B cell (primary cell): ENCODE measurements at regions not wholly inside any gene's neighbourhood (a gene's known extent, or its start where the extent isn't known, plus 50 kb on each side); places are given as distances from the start of the nearest gene placed in this dataset.

Experiments
- ATAC-seq: fragments of 200-7000 bp; cut with Tn5 transposase; one replicate; pipeline ENCODE4 v1.10.0; 2021; ENCODE audit warnings: low read depth, mild to moderate bottlenecking, moderate number of reproducible peaks, moderate library complexity
- CTCF ChIA-PET: fragments of 350-600 bp; sonication (Branson Sonifier 250); formaldehyde crosslinking; loops from one replicate; lab custom pipeline; 2021; ENCODE audit warnings: antibody characterized with exemption, inconsistent platforms; lab: Charles Lee
- POLR2A ChIA-PET: fragments of 350-600 bp; sonication (Branson Sonifier 250); formaldehyde crosslinking; loops from one replicate; lab custom pipeline; 2021; ENCODE audit warnings: antibody characterized with exemption; lab: Charles Lee
- DNase-seq: peaks from one replicate; pipeline ENCODE4 v3.0.0; 2013
- H2AFZ ChIP-seq: 2 replicates; pipeline ENCODE4 v1.6.1; 2012; ENCODE audit warnings: mild to moderate bottlenecking, low read depth, low read length; ENCODE audit not compliant: insufficient read depth, poor library complexity, severe bottlenecking
- H3K27ac ChIP-seq, 2 donors: 1 replicate in 1 of 2; 2 replicates in 1 of 2; pipeline ENCODE4 v1.5.1; 2012 to 2013; ENCODE audit warnings: low read length in 2 of 2, mild to moderate bottlenecking in 2 of 2, moderate library complexity in 1 of 2
- H3K27me3 ChIP-seq, 4 experiments: fragments of 200-600 bp in 1 of 4; sonication (generic) in 1 of 4; replicated peaks in 1 of 4; 1 replicate in 2 of 4; 2 replicates in 2 of 4; pipeline versions ENCODE4 v1.6.1 to v1.7.0; 2013 to 2016; ENCODE audit warnings: low read length in 3 of 4, mild to moderate bottlenecking in 2 of 4, mixed read lengths in 1 of 4, moderate library complexity in 1 of 4; ENCODE audit not compliant: insufficient read depth in 4 of 4, control insufficient read depth in 3 of 4; ENCODE audit errors: control extremely low read depth in 1 of 4
- H3K36me3 ChIP-seq, 2 experiments: replicated peaks in 1 of 2; 1 replicate in 1 of 2; 2 replicates in 1 of 2; pipeline versions ENCODE4 v1.6.1 to v1.7.1; 2013; ENCODE audit warnings: low read length in 1 of 2; ENCODE audit not compliant: insufficient read depth in 2 of 2, control insufficient read depth in 1 of 2; ENCODE audit errors: control extremely low read depth in 1 of 2, extremely low read depth in 1 of 2
- H3K4me1 ChIP-seq, 2 donors: fragments of 200-600 bp in 1 of 2; sonication (generic) in 1 of 2; 1 replicate in 1 of 2; 2 replicates in 1 of 2; pipeline versions ENCODE4 v1.5.1 to v1.6.1; 2013 to 2017; ENCODE audit warnings: low read length in 2 of 2; ENCODE audit not compliant: control insufficient read depth in 2 of 2, insufficient read depth in 2 of 2
- H3K4me2 ChIP-seq: replicated peaks from 2 replicates; pipeline ENCODE3; 2012; ENCODE audit warnings: mild to moderate bottlenecking, low read depth, low read length; ENCODE audit not compliant: poor library complexity, severe bottlenecking
- H3K4me3 ChIP-seq, 5 experiments: fragments of 200-600 bp in 1 of 5; sonication (generic) in 1 of 5; 1 replicate in 3 of 5; 2 replicates in 2 of 5; pipeline versions ENCODE4 v1.5.1 to v1.7.0; 2011 to 2016; ENCODE audit warnings: low read length in 4 of 5, mild to moderate bottlenecking in 4 of 5, low read depth in 2 of 5, control low read depth in 1 of 5, moderate library complexity in 1 of 5; ENCODE audit not compliant: insufficient read depth in 1 of 5; ENCODE audit errors: control extremely low read depth in 1 of 5, extremely low read depth in 1 of 5
- H3K79me2 ChIP-seq: fragments of 200-600 bp; sonication (generic); one replicate; pipeline ENCODE4 v1.6.0; 2016; ENCODE audit warnings: low read length; ENCODE audit not compliant: control insufficient read depth, insufficient read depth
- H3K9ac ChIP-seq: fragments of 200-600 bp; sonication (generic); 2 replicates; pipeline ENCODE4 v1.6.1; 2017; ENCODE audit warnings: mild to moderate bottlenecking, low read length, moderate library complexity
- H3K9me3 ChIP-seq, 3 donors: one replicate each; pipeline versions ENCODE4 v1.6.1 to v1.7.1; 2013; ENCODE audit warnings: low read length in 2 of 3; ENCODE audit not compliant: control insufficient read depth in 2 of 3, insufficient read depth in 1 of 3; ENCODE audit errors: control extremely low read depth in 1 of 3
- H4K20me1 ChIP-seq: 2 replicates; pipeline ENCODE4 v1.6.0; 2012; ENCODE audit warnings: mild to moderate bottlenecking, low read length; ENCODE audit not compliant: insufficient read depth, control insufficient read depth, poor library complexity, severe bottlenecking
- H3K27ac Mint-ChIP-seq: one replicate; pipeline ENCODE4 v1.8.0; 2021; ENCODE audit warnings: mixed read lengths
- H3K27me3 Mint-ChIP-seq: one replicate; pipeline ENCODE4 v1.8.0; 2021; ENCODE audit warnings: mixed read lengths
- H3K4me1 Mint-ChIP-seq: one replicate; pipeline ENCODE4 v1.8.0; 2021; ENCODE audit warnings: mixed read lengths
- H3K4me3 Mint-ChIP-seq: one replicate; pipeline ENCODE4 v1.8.0; 2021; ENCODE audit warnings: mixed read lengths
- H3K9me3 Mint-ChIP-seq: one replicate; pipeline ENCODE4 v1.8.0; 2022; ENCODE audit warnings: mixed read lengths; ENCODE audit not compliant: insufficient read depth
- CTCF ChIP-seq: fragments of 200-600 bp; IDR thresholded peaks from one replicate; pipeline ENCODE4 v1.8.0; 2022; ENCODE audit warnings: antibody characterized with exemption, mild to moderate bottlenecking
- EZH2 ChIP-seq: IDR thresholded peaks from 2 replicates; pipeline ENCODE4 v1.6.1; 2012; ENCODE audit warnings: borderline replicate concordance, low read depth, mild to moderate bottlenecking, moderate library complexity, low read length; ENCODE audit not compliant: insufficient read depth, poor library complexity, severe bottlenecking
- WGBS: methylation state at CpG from one replicate; pipeline ENCODE4 v1.1.5; 2013; ENCODE audit warnings: missing lambda C conversion rate; ENCODE audit not compliant: insufficient coverage; 5-methylcytosine and 5-hydroxymethylcytosine counted together
- intact Hi-C: fragments of 100-400 bp; cut with micrococcal nuclease; formaldehyde crosslinking; loops from one replicate; pipeline ENCODE4 v1.10.0; 2022

GRCh38 chr9:78614892-78615291 is 318.0 kb downstream of the PSAT1 start:
- no peaks in the 10 kb centered on the region for H3K79me2 ChIP-seq
- H3K4me1 Mint-ChIP-seq, result no peaks in the 10 kb centered on the region
- WGBS, result 91% methylated on average over 3 of the region's 3 CpGs
- H3K27ac Mint-ChIP-seq, result no peak overlapping the region
- H3K4me2 ChIP-seq, result no peak overlapping the region
- ChIA-PET CTCF (no interaction called here), POLR2A (no interaction called here)
- DNase-seq (no peak), ATAC-seq (no peak)
- intact Hi-C loops, result no loop called here
- H3K4me1 ChIP-seq, result no peaks in the 10 kb centered on the region
- no peak overlapping the region for H3K27ac ChIP-seq
- TF ChIP-seq EZH2, result no peak
- TF ChIP-seq CTCF, result no peak
- H3K9ac ChIP-seq, result no peak overlapping the region
- no peak overlapping the region for H3K4me3 Mint-ChIP-seq
- H4K20me1 ChIP-seq, result no peaks in the 10 kb centered on the region
- no peak overlapping the region for H2AFZ ChIP-seq
- H3K4me3 ChIP-seq, result no peak overlapping the region
- no peaks in the 10 kb centered on the region for H3K9me3 ChIP-seq
- no peaks in the 10 kb centered on the region for H3K9me3 Mint-ChIP-seq
- no peaks in the 10 kb centered on the region for H3K27me3 Mint-ChIP-seq
- H3K27me3 ChIP-seq, result no peaks in the 10 kb centered on the region
- no peaks in the 10 kb centered on the region for H3K36me3 ChIP-seq

- no peak for DNase-seq
- Histone ChIP-seq H3K4me1 (no peaks in the 10 kb centered on the region), H3K9ac (no peak overlapping the region), H3K4me3 (no peak overlapping the region), H2AFZ (no peak overlapping the region), H3K9me3 (no peaks in the 10 kb centered on the region), H3K36me3 (no peaks in the 10 kb centered on the region), H3K27ac (no peak overlapping the region), H3K4me2 (no peak overlapping the region), H3K27me3 (no peaks in the 10 kb centered on the region), H3K79me2 (no peaks in the 10 kb centered on the region), H4K20me1 (no peaks in the 10 kb centered on the region)
- ChIA-PET CTCF (interaction anchor here (1.2 kb wide), 1 partner anchor 14 kb away, joined by 3 read pairs; no protein-coding TSS in a partner anchor), POLR2A (no interaction called here)
- no peak for ATAC-seq
- 100% methylated on average over 3 of the region's 5 CpGs for WGBS
- H3K4me1 Mint-ChIP-seq, result no peaks in the 10 kb centered on the region
- intact Hi-C loops, result no loop called here
- H3K9me3 Mint-ChIP-seq, result no peaks in the 10 kb centered on the region
- no peak overlapping the region for H3K4me3 Mint-ChIP-seq
- TF ChIP-seq EZH2 (no peak), CTCF (no peak)
- H3K27me3 Mint-ChIP-seq, result no peaks in the 10 kb centered on the region
- H3K27ac Mint-ChIP-seq, result no peak overlapping the region
Observed at GRCh38 chr9:78615372-78615771, 318.4 kb downstream of the PSAT1 start.
